HG02938 (cell line): ENCODE measurements at regions not wholly inside any gene's neighbourhood (a gene's known extent, or its start where the extent isn't known, plus 50 kb on each side); places are given as distances from the start of the nearest gene placed in this dataset.
A peak's percentile ranks its signal among the peaks of the same experiment; 100 is the strongest.
"Not testable (repeated sequence)": the region's sequence is repeated elsewhere in the genome, so short reads cannot be mapped to it uniquely, and the experiment has no call there.

Source experiments
- ATAC-seq: cut with Tn5 transposase; IDR thresholded peaks from one replicate; pipeline ENCODE4 v1.9.1; 2021; ENCODE audit warnings: mild to moderate bottlenecking, moderate library complexity; ENCODE audit not compliant: unreplicated experiment

DNA sequence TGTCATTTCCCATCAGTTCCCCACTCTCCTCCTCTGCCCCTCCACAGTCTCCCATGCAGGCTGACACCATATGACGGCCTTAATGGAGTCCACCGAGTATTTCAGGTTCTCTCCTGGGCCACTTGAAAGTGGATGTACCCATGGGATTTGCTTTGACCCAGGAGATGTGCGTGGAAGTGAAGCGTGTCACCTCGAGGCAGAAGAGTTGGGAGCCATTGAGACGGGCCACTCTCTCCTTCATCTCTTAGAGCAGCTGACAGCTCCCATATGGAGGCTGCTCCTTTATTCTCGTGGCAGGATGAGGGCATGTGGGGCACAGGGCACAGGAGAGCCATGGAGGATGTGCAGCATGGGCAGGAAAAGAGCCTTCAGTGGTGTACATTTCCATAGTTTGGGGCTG, 144.7 kb upstream of the CRYM start:
- not testable (repeated sequence) for ATAC-seq

DNA sequence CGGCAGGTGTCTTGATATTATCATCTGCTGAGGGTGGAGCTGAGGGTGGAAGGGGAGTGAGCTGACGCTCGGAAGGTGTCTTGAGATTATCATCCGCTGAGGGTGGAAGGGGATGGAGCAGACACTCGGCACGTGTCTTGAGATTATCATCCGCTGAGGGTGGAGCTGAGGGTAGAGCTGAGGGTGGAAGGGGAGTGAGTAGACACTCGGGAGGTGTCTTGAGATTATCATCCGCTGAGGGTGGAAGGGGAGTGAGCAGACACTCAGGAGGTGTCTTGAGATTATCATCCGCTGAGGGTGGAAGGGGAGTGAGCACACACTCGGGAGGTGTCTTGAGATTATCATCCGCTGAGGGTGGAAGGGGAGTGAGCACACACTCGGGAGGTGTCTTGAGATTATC, 126.6 kb upstream of the CRYM start:
- not testable (repeated sequence) for ATAC-seq

DNA sequence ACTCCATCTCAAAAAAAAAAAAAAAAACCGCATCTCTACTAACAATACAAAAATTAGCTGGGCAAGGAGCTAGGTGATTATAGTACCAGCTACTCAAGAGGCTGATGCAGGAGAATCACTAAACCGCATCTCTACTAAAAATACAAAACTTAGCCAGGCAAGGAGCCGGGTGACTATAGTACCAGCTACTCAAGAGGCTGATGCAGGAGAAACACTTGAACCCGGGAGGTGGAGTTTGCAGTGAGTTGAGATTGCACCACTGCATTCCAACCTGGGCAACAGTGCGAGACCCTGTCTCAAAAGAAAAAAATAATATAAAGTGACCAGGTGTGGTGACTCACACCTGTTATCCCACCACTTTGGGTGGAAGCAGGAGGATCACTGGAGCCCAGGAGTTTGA, 119.8 kb upstream of the CRYM start:
- ATAC-seq, result not testable (repeated sequence)

DNA sequence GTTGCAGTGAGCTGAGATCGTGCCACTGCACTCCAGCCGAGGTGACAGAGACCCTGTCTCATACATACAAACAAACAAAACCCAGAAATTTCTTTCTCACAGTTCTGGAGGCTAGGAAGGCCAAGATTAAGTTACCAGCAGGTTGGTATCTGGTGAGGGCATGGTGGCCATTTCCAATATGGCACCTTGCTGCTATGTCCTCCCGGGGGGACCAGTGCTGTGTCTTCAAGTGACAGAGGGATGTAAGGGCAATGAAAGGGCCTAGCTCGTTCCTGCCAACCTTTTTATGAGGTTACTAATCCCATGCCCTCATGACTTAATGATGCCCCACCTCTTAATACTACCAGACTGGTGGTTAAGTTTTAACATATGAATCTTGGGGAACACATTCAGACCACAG, 118.5 kb upstream of the CRYM start:
- ATAC-seq, result not testable (repeated sequence)

DNA sequence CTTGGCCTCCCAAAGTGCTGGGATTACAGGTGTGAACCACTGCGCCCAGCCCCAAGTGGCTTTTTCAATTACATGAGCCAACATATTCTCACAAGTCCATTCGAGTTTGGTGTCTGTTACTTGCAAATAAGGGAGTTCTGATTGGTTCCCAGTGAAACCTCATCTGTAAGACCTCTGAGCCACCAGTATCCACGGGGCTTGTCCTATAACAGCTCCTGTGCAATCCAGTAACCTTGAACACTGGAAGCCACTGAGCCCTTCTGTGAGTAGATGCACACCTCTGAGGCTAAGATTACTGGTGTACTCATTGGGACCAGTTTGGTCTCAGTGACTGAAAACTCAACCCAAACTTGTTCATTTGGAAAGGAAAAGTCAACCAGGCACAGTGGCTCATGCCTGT, 112.5 kb upstream of the CRYM start:
- not testable (repeated sequence) for ATAC-seq

DNA sequence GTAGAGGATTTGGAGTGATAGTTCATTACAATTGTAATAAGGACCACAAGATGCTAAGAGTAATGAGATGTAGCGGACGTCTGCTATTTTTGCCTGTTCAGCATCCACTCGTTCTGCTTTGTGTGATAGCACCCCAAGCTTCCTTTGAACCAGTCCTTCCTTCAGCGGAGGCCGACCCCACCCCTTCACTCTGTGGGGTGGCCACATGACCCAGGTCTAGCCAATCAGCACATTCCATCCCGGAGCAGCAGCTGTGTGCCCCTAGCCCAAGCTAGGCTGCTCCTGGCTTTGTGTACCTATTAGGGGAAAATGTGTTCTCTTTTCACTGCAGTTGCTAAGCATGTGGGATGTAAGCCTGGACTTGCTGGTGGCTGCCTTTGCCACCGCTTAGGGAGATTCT, 111.8 kb upstream of the CRYM start:
- not testable (repeated sequence) for ATAC-seq

DNA sequence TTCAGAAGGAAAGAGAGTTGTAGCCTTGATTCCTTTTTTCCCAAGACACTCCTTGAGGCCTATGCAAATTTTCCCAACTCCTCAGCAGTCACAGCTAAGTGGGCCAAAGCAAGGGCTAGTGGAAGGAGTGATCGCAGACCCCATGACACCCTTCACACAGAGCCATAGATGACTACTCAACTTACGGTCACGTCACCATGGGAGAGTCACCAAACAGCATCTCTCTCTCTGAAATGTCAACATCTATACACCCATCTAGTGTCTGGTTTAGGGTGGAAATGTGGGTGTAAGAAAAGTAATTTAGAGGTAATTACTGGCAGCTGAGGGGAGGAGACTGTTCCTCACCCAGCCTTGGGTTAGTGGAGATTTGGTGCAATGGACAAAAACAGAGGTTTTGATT, 109.7 kb upstream of the CRYM start:
- ATAC-seq, result not testable (repeated sequence)

DNA sequence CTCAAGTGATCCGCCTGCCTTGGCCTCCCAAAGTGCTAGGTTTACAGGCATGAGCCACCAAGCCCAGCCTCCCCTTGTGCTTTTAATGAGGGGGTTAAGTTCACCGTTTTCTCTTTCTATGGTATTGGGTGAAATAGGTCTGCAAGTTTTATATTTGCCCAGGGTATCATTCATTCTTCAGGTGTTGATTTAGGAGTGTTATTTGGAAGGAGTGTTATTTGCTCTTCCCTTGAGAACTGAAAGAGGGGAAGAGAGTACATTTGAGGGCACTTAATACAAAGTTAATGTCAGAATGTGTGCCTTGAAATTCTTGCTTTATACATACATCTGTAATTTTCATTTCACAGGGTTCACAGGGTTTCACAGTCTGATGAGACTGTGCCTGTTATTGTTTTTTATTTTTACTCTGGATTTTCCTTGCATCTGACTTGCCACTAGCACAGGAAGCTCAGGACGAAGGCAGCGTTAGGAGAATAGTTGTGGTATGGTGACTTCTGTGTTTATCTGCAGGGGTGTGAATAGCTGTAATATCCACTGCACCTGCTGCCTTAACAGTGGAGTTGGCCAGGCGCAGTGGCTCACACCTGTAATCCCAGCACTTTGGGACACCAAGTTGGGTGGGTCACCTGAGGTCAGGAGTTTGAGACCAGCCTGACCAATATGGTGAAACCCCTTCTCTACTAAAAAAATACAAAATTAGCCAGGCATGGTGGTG, 108.3 kb upstream of the CRYM start:
- not testable (repeated sequence) for ATAC-seq

DNA sequence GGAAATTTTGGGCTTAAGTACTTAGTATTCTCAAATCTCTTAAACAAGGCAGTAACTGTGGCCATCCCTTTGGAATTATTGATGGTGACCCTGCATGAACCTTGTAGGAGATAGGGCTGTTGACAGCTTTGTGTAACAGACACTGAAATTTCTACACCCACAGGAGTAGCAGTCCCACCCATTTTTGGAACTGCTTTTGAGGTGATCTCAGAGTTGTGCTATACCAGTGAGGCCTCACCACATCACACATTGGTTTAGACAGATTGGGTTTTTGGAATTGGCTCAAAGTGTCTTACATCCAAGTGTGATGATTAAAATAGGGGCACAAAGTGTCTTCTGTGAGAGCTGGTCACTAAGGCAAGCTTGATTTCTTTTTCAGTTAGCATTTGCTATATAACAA, 105.6 kb upstream of the CRYM start:
- not testable (repeated sequence) for ATAC-seq

DNA sequence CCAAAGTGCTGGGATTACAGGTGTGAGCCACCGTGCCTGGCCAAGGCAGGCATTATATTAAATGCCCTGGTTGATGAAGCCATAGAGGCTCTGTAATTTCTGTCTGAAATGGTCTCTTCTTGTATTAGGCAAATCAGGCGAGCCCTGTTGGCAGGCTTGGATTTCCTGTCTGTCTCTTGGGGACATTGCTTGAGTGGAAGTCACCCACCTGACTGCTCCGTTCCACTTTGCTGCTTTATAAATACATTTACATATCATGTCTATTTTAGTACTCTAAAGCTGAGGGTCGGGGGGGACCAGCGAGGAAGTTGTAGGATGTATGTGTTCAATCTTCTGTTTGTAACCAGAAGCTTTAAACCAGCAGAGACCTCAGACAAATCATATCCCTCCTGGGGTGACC, 101.6 kb upstream of the CRYM start:
- not testable (repeated sequence) for ATAC-seq

DNA sequence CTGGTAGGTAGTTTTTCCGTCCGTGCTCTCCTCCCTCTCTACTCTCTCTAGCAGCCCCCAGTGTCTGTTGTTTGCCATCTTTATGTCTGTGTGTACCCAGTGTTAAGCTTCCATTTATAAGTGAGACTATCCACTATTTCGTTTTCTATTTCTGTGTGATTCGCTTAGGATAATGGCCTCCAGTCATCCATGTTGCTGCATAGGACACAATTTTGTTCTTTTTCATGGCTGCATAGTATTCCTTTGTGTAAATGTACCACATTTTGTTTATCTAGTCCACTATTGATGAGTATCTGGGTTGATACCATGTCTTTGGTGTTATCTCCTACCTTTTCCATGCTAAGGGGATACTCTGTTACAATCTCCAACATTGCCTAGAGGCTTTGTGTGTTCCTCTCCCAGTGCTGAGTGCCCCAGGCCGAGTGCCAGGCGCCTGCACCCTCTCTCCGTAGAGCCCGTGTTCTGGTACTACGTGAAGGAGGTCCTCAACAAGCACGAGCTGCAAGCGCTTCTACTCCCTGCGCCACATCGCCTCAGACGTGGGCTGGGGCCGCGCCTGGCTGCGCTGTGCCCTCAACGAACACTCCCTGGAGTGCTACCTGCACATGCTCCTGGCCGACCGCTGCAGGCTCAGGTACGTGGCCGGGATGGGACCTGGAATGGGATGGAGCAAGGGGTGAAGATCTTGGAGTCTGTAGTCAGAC, 98.3 kb upstream of the CRYM start:
- ATAC-seq, result not testable (repeated sequence)

DNA sequence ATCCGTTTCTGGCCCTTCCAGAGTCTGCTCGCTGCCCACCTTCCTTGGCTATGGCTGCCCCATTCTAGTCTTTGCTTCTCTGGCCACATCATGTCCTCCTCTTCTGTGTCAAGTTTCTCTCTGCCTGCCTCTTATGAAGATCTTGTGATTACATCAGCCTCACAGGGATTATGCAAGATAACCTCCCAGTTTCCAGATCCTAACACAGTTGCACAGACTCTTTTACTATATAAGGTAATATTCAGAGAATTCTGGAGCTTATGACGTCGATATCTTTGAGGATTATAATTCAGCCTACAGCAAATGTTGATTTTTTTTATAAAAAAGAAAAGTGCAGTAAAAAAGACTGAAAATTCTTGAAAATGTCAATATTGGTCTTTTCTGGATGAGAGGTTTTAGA, 97.2 kb upstream of the CRYM start:
- not testable (repeated sequence) for ATAC-seq

DNA sequence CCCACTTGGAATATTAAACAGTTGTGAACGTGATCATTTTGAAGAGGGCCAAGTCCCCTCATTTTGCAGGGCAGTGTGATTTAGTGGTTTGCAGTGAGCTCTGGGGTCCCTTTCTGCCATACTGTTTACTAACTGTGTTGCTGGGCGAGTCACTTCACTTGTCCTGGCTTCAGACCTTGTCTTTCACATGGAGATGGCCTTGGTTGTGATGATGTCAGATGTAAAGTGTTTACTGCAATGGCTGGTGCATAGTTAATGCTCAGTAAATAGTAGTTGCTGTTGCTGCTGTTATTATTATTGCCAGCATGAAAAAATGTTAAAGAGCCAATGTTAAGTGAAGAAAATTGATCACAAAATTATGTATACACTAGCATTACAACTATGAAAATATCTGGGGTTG, 95.4 kb upstream of the CRYM start:
- not testable (repeated sequence) for ATAC-seq

DNA sequence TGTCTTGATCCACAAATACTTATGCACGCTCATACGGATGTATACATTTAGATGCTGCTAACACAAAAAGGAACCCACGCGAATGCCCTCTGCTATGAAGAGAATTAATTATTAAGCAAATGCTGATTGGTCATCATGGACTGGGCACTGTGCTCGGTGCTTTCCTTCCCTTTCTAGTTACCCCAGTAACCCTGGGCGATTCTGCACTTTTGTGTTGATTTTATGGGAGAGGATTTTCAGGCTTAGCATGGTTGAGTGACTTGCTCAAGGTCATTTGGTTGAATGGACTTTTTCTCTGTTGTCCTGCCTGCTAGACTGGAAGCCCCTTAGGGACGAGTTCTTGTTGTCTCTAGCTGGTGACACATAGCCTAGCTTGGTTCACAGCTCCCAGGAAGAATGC, 94.8 kb upstream of the CRYM start:
- not testable (repeated sequence) for ATAC-seq

DNA sequence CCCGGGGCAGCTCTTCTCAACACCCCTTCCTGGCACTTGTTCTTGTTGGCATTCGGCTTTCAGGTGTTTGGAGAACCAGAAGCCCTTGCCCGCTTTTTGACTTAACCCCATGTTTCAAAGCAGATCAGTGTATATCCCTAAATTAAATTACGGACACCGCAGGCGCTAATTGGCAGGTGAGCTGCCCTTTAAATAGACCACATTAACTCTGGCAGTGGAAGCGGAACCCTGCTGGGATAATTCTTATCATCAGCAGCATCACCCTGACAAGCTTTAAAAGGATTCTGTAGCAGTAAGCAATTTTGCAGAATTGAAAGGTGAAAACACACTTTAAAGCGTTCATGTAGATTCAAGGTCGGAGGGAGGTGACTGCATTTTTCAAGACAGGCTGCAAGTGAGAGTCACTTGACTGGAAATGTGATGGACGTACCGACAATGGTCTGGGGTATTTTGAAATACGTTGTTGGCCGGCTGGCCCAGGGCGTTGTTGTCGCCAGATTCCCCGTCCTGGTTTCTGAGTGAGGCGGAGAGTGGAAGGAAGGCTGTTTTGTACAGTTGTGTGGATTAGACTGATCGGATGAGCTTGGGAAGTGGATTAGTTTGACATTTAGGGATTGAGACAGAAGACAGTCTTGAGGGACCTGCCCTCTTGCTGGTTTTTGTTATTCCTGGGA, 94.2 kb upstream of the CRYM start:
- not testable (repeated sequence) for ATAC-seq

DNA sequence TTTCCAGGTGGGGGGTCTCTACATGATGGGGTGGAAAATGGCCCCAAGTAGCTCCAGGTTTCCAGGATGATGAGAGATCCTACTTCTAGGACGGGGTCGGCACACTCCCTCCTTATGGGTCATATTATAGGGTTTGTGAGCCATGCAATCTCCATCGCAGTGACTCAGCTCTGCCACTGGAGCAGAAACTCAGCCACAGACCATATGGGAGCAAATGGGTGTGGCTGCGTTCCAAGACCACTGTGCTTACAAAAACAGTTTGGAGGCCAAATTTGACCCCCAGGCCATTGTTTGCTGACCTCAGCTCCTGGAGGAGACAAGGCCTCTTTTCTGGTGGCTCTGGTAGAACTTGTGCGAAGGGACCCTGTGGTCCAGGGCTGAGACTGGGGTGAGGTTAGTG, 92.7 kb upstream of the CRYM start:
- not testable (repeated sequence) for ATAC-seq

DNA sequence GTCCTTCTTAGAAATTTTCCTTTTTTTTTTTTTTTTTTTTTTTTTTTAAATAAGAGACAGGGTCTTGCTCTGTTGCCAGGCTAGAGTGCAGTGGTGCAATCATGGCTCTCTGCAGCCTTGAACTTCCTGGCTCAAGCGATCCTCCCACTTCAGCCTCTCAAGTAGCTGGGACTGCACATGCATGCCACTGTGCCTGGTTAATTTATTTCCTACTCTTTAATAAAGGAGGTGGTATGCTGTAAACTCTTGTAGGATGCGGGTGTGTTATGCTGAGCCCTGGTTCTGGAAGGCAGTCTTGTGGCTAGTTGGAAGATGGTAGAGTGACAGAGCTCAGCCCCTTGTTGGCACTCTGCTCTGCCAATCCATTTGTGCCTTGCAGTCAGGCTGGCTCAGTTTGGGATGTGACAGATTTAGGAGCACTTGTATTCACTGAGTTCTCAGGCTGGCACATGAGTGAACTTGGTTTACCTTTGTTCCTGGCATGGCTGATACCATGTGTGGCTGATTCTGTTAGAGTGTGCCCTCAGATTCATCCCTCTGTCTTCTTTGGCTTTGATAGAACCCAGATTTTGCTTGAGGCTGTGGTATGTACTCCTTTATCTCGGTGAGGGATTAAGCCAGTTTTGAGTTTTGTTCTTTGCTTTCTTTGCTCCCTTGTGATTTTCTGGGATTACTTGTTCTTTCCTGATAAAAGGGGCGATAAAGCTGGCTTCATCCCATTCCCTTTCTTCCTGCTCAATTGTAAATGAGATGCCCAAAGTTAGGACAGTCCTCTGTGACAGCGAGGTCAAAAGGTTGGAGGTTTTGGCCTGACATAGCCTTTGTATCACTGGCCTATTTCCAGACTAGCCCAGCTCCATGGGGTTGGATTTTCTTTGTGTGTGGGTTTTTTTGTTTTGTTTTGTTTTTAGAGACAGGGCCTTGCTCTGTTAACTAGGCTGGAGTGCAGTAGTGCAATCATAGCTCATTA, 91.2 kb upstream of the CRYM start:
- ATAC-seq, result not testable (repeated sequence)

DNA sequence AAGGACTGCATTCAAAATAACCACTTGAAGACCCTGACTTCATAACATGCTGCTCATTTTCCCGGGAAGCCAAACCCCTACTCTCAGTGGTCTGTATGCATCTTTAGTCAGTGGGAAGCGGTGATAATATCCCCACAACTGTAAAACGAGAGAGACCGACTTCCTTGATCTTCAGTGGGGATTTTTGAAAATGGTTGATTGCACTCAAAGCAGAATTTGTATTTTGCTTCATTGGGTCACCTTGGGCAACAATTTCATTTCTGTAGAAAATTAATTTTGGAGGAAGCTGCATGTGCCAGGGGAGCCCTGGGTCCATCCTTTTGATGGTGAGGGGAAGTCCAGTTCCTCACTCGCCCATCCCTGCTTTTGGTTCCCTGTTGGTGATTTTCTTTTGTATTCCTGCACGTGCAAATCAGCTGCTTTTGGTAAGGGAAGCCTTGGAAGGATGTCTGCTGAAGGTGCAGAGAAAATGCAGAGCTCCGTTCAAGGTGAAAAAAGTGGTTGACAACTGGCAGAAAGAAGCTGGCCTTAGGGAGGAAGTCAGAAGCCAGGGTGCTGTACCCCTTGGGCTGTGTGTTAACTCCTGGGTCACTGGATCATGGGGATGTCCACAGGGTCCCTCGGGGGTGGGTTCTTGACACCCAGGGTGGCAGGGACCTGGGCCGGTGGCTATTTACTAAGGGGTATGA, 89.8 kb upstream of the CRYM start:
- ATAC-seq, result not testable (repeated sequence)

DNA sequence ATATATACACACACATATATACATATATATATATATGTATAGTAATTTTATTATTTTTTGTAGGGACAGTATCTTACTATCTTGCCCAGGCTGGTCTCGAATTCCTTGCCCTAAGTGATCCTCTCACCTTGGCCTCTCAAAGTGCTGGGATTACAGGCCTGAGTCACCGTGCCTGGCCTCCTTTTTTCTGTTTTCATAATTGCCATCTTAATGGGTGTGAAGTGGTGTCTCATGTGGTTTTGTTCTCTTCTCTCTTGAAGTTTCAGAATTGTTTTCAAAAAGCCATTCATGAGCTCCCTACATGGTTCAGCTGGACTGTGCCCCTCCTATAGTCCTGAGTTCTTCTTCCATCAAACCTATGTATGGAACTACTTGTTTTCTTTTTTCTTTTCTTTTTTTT, 88.9 kb upstream of the CRYM start:
- peak; percentile 51 for ATAC-seq

DNA sequence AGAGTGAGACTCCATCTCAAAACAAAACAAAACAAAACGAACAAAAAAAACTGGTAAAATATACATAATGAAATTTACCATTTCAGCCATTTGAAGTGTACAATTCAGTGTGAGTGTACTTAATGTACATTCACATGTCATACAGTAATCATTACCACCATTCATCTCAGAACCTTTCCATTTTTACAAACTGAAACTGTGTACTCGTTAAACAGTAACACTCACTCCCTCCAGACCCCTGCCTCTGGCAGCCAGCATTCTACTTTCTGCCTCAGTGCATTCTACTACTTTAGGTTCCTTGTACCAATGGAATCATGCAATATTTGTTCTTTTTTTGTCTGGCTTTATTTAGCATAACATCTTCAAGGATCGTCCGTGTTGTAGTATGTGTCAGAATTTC, 87.5 kb upstream of the CRYM start:
- not testable (repeated sequence) for ATAC-seq
